DMS 273 treated with DMSO at 0.1 percent for 48 hours (cell line): ENCODE measurements at regions not wholly inside any gene's neighbourhood (a gene's known extent, or its start where the extent isn't known, plus 50 kb on each side); places are given as distances from the start of the nearest gene placed in this dataset.

Source experiments
- DNase-seq: peaks from one replicate; lab custom pipeline; 2025; lab: John Stamatoyannopoulos, UW

DNA sequence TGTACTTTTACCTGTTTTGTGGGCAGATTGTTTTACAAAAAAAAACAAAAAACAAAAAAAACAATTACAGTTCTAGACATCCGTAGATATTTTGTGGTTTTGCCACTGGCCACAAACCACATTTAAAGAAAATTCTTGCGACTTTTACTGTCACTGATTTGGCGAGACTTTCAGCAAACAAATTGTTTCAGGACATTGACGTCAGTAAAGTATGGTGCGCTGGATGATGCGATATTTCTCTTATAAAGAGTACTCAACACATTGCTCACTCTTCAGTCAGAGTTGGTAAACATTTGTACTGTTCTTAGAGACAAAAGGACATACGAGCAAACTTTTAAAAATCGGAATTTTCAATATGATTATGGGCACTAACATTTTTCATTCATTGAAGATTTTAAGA is 229.8 kb downstream of the HAO1 start:
- no peak for DNase-seq

- DNase-seq: no peak
Observed at GRCh38 chr20:7712661-7713060, 227.6 kb downstream of the HAO1 start.

DNA sequence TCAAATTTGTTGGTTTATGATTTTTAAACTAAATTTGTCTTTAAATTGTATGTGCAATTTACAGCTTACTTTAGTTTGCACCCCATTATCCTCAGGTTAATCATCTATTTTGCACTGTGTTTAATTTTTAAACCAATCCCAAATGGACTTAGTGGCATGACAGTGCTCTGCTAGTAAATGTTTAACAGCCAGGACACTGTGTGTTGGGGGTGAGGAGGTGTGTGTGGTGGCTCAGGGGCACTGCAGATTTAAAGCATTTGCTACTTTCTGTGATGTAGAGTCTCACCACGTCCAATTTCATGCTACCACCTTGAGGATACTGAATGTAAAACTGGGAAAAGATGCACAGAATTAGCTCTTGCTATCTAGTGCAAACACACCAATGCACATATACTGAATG is 225.7 kb downstream of the HAO1 start:
- DNase-seq: no peak

DNA sequence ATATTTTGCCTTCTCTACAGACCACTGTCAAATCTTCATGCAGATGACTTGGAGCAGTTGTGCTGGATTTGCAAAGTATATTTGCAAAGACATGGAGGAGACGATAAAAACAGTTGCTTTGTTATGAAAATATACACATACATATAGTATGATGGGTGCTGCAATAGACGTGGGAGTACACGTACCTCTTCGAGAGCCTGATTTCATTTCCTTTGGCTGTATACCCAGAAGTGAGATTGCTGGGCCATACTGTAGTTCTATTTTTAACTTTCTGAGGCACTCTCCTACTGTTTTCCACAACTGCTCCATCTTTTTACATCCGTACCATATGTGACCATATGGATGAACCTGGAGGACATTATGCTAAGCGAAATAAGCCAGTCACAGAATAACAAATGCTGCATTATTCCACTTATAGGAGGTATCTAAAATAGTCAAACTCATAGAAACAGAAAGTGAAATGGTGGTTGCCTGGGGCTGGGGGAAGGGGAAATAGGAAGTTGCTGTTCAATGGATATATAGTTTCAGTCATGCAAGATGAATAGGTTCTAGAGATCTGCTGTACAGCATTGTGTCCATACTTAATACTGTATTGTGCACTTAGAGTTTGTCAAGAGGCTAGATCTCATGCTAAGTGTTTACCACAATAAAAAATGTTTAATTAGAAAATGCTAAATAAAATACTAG is 223.8 kb downstream of the HAO1 start:
- DNase-seq: peak; percentile 70

- no peak for DNase-seq
Observed at GRCh38 chr20:7722564-7722963, 217.7 kb downstream of the HAO1 start.

GRCh38 chr20:7723284-7723683 is 217.0 kb downstream of the HAO1 start:
- no peak for DNase-seq

DNA sequence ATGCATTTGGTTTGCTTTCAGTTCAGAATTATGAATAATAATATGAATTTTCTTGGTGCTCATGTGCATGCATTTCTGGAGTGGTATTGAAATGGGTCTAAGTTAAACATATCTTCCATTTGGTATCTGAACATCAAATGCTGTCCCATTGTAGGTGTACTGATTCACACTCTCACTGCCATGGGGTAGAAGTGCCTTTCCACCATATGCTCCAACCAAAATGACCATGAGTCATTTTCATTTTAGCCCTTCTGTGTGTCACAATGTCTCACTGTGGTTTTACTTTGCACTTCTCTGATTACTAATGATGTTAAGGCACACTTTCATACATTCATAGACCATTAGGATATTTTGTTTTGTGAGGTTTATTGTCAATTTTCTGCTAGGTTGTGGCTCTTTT is 211.9 kb downstream of the HAO1 start:
- no peak for DNase-seq

DNA sequence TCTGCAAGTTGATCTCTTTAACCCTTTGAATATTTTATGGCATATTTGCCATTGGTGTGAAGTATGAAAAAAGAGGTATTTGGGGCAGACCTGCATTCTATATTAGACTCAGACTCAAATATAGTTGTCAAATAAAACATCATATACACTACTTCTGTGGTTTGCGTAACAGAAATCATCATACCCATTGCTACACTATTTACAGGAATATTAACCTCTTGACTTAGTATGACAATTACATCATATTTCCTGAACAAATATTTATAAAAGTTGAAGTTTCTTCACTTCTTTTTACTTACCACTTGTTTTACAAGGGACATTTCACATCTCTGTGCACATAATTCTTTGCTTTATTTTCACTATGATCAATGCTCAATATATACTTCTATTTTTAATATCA is 206.0 kb downstream of the HAO1 start:
- no peak for DNase-seq

DNA sequence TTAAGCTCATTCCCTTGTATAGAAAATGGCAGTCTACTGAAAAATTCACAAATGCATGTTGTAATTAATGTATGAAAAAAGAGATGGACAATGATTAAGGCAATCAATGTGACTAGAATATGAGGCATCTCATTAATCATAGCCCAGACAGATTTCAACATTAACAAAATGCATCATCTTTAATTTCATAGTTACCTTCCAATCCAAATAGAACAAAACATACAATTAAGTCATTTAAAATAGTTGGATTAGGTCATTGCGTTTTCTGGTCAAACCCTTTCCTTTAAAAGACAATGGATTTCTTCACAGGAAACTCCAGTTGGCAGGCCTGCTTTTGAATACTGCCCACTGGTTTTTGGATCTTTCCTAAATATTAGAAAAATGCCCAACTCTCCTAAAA is 203.9 kb downstream of the HAO1 start:
- DNase-seq: no peak

DNA sequence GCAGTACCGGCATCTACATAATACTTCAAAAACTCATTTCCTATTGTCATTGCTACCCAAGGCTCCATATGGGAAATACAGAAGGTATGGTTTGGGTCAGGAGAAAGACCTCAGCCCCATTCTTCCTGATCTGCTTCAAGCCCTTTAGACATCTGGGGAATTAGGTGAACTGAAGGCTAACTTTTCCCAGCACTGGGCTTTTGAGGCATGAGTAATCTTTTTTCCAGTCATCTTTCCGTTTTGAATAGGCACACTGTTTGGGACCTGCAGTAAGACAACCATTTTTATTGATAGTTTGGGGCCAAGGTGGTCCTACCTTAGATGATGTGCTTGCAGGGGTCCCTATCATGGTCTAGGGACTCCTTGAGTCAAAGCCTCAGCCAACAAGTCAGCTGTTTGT is 198.4 kb downstream of the HAO1 start:
- DNase-seq: no peak

DNA sequence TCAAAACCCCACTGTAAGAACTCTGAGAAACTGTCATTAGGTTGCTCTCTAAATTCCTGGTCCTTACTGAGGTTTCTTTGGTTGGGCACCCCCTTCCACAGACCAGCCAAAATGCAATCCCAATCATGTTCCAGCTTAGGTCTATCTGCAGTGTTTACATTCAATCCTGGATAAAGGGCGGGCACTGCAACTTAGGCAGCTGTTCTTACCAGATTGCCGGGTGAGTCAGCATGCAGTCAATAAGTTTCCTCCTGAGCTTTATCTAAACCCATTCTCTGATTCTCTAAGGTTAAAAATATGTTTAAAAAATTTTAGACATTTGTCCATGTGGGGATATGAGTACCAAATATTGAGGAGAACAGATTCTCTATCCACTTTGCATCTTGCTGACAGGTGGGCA is 197.8 kb downstream of the HAO1 start:
- DNase-seq: peak; percentile 72

DNA sequence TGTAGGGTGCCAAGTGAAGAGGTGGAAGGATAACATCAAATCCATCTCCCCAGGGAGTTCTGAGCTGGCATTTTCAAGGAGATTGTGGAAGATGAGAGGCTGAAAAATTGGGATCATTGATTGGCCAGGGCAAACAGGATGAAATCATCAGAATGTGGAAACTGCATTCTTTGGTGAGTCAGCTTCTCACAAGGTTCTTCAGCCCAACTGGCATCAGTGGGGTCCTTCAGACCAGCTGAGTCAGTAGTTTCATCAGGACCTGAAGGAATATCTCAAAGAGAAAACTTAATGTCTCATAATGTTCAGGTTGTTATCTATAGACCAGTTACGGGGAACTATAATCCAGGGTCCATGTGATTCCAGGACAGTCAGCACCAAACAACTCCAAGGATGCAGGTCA is 195.8 kb downstream of the HAO1 start:
- DNase-seq: no peak

DNA sequence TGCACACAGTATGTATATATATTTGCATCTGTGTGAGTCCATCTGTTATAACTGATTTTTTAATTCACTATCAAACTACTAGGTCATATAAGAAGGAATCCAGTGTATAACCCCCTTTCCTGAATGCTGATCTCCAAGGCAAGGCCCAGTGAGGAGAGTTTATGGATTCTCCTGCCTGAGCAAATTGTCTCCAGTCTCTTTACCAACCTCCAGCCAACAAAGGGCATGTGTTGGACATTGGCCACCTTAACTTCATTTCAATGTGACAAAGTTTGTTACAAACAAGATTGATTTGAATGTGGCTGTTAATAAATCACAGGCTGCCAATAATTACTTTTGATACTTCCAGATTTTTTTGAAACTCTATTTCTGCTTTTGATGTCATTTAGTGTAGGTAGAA is 191.6 kb downstream of the HAO1 start:
- DNase-seq: no peak

- DNase-seq: no peak
Observed at GRCh38 chr20:7754102-7754501, 186.2 kb downstream of the HAO1 start.

GRCh38 chr20:7758406-7758805 is 181.9 kb downstream of the HAO1 start:
- DNase-seq: no peak

DNA sequence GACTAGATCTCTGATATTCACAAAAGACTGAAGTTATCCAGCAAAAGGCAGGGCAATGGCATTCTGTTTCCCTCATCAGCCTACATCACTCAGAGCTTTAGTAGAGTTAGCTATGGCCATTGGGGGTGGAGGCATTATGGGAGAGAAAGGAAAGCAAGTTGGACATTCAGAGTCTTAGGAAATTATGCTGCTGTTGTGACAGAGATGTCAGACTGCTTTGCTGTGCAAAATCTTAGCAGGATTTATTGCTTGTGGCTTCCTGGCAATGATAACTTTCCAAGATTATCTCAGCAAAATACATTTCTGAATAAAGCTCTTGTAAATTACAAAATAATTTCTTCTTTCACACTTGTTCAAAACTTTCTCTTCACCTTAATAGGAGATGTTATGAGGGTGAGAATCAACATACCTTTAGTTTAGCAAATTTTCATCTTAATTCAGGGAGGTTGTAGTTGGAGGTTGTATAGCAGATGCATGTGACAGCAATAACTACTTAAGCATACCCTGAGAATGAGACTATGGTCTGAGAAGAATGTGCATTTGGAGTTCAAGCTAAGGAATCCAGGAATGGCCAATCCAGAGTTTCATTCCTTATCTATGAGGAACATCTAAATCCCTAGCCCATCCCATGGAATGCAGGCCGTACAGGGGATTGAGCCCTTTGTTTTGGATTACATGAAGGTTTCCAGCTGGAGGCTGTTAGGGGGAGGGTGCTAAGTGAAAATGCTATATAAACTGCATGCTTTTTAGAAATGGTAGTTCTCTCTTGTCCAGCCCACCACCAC is 179.8 kb downstream of the HAO1 start:
- no peak for DNase-seq

DNA sequence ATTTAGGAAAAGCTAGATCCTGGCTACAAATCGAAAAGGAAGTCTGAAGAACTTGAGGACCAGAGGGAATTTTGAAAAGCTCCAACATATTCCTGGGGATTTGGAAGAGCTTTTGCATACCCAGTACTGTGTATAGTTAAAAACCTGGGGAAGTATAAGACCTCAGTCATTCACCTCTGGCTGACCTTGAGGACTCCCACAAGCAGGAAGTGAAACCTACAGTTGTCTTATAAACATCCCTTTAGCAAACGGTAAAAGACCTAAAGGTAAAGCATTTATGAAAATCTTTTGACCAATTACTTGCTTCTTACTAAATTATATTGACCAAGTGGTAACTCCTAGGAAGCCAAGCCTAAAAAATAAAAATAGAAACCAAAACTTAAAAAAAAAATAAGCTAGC is 175.0 kb downstream of the HAO1 start:
- DNase-seq: no peak

GRCh38 chr20:7770046-7770445 is 170.2 kb downstream of the HAO1 start:
- no peak for DNase-seq

GRCh38 chr20:7770578-7770977 is 169.7 kb downstream of the HAO1 start:
- no peak for DNase-seq

DNA sequence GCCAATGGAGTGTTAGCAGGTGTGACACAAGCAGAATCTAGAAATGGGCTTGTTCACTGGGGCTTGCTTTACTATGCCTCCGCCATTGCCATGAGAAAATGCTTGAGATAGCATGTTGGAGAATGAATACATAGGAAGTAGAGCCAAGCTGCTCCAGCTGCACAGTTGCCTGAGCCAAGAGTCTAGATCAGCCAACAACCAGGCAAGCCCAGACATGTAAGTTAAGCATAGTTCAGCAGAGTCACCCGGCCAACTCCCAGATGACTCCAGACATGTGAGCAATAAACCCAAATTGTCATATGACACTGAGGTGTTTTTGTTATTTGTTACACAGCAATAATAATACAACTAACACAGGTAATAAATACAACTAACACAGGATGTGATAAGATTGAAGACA is 167.9 kb downstream of the HAO1 start:
- peak; percentile 57 for DNase-seq

DNA sequence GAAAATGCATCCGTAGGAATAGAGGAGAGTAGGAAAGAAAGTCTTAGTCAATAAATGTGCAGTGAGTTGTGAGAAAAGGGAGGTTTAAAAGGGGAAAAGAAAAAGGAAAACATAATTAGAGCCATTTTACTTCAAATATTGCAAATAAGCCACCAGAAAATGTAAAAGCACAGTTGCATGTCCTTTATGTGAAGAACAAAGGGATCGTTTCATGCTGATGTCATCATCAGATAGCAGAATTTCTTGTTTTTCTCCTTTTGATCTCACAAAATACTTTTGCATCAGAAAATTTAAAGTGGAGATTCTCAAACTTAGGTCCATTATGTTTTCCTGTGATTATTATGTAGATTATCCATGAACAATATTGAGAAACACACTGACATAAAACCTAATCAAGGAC is 166.7 kb downstream of the HAO1 start:
- DNase-seq: no peak

GRCh38 chr20:7775072-7775471 is 165.2 kb downstream of the HAO1 start:
- no peak for DNase-seq

GRCh38 chr20:7776148-7776547 is 164.1 kb downstream of the HAO1 start:
- no peak for DNase-seq

- no peak for DNase-seq
Observed at GRCh38 chr20:7790189-7790588, 150.1 kb downstream of the HAO1 start.
